ENCODE measurements at regions not wholly inside any gene's neighbourhood (a gene's known extent, or its start where the extent isn't known, plus 50 kb on each side); places are given as distances from the start of the nearest gene placed in this dataset.

DNA sequence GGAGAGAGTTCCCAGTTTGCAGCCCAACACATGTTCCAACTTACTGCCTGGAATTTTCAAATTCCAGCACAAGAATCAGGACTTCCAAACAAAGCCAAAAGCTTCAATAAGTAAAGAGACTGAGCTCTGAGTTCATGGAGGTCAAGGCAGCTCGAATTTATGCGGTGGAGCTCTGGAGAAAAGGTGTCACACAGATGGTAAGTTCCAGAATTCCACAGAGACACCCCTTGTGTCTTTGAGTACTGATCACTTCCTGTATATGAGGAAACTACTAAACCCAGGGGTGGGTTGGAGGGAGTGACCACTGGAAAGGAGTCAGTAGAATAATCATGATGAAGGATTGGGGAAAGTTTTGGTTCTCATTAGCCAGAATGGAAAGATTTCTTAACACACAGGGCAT lies 118.5 kb upstream of the GUCY1A1 start:
- Histone ChIP-seq H4K20me1 (replicated peaks; ENCODE audit: insufficient read depth) (no peaks in the 10 kb centered on the region; the same call in 1 of the 2 replicates), H3K79me2 (replicated peaks; ENCODE audit: insufficient read depth) (no peaks in the 10 kb centered on the region), H3F3A (replicated peaks; ENCODE audit: low read depth) (no peaks in the 10 kb centered on the region), H3K4me3 (no peak overlapping the region), H3K36me3 (ENCODE audit: insufficient read depth) (no peaks in the 10 kb centered on the region), H3K27ac (ENCODE audit: low read depth) (no peak overlapping the region), H2AFZ (peak overlapping the region; percentile 47; the same call in 1 of the 2 replicates), H3K4me1 (ENCODE audit: insufficient read depth) (no peaks in the 10 kb centered on the region; the same call in 1 of the 2 replicates), H3K9me2 (ENCODE audit: insufficient read depth) (no peaks in the 10 kb centered on the region), H3K27me3 (ENCODE audit: insufficient read depth) (no peaks in the 10 kb centered on the region), H3K4me2 (no peak overlapping the region)
- DNase-seq (ENCODE audit: low spot score) = no peak
- no peak overlapping the region for H3K4me3 Mint-ChIP-seq
- H3K4me1 Mint-ChIP-seq = peaks cover 8% of the 10 kb centered on the region
- peaks cover 20% of the 10 kb centered on the region for H3K9me3 Mint-ChIP-seq
- no peak overlapping the region for H3K27ac Mint-ChIP-seq
- H3K27me3 Mint-ChIP-seq (ENCODE audit: insufficient read depth, low read depth, poor library complexity) = no peaks in the 10 kb centered on the region
- TF ChIP-seq POLR2AphosphoS5 (IDR thresholded peaks at IDR 0.05; ENCODE audit: low read depth) = no peak
- ATAC-seq = no peak
- peaks cover 10% of the 10 kb centered on the region; the same call in 2 of the 3 replicates for H3K36me3 Mint-ChIP-seq (ENCODE audit: low read depth)

GRCh38 chr4:155546451-155546850 lies 120.2 kb upstream of the GUCY1A1 start:
- H4K20me1 ChIP-seq (replicated peaks; ENCODE audit: insufficient read depth) = no peaks in the 10 kb centered on the region; the same call in 1 of the 2 replicates
- no peak overlapping the region for H2AFZ ChIP-seq
- TF ChIP-seq NANOG (IDR thresholded peaks at IDR 0.05; ENCODE audit: borderline replicate concordance) (no peak), EZH2phosphoT487 (IDR thresholded peaks at IDR 0.05; ENCODE audit: unreplicated experiment) (no peak), POLR2AphosphoS5 (IDR thresholded peaks at IDR 0.05; ENCODE audit: low read depth) (no peak), REST (IDR thresholded peaks at IDR 0.05; ENCODE audit: unreplicated experiment) (no peak), ZNF331 (CRISPR knock-in tag; IDR thresholded peaks at IDR 0.05; ENCODE audit: low read depth) (no peak), ZNF462 (CRISPR knock-in tag; IDR thresholded peaks at IDR 0.05) (no peak), EZH2 (IDR thresholded peaks at IDR 0.05; ENCODE audit: low read depth, unreplicated experiment) (no peak), CREB1 (CRISPR knock-in tag; IDR thresholded peaks at IDR 0.05; ENCODE audit: low read depth) (no peak), JUNB (IDR thresholded peaks at IDR 0.05; ENCODE audit: unreplicated experiment) (no peak), ZNF114 (CRISPR knock-in tag; IDR thresholded peaks at IDR 0.05) (no peak)
- TF ChIP-seq, protein P1, sequence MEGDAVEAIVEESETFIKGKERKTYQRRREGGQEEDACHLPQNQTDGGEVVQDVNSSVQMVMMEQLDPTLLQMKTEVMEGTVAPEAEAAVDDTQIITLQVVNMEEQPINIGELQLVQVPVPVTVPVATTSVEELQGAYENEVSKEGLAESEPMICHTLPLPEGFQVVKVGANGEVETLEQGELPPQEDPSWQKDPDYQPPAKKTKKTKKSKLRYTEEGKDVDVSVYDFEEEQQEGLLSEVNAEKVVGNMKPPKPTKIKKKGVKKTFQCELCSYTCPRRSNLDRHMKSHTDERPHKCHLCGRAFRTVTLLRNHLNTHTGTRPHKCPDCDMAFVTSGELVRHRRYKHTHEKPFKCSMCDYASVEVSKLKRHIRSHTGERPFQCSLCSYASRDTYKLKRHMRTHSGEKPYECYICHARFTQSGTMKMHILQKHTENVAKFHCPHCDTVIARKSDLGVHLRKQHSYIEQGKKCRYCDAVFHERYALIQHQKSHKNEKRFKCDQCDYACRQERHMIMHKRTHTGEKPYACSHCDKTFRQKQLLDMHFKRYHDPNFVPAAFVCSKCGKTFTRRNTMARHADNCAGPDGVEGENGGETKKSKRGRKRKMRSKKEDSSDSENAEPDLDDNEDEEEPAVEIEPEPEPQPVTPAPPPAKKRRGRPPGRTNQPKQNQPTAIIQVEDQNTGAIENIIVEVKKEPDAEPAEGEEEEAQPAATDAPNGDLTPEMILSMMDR (conservative IDR thresholded peaks at IDR 0.05; ENCODE audit: low read depth in 2 of 2) = no peak
- H3K4me1 ChIP-seq (ENCODE audit: insufficient read depth) = no peaks in the 10 kb centered on the region
- Mint-ChIP-seq H3K9me3 (peaks cover 13% of the 10 kb centered on the region), H3K4me3 (no peak overlapping the region), H3K27ac (no peak overlapping the region), H3K36me3 (ENCODE audit: low read depth) (peaks cover 5% of the 10 kb centered on the region; the same call in 2 of the 3 replicates), H3K27me3 (ENCODE audit: insufficient read depth, low read depth, poor library complexity) (no peaks in the 10 kb centered on the region), H3K4me1 (no peaks in the 10 kb centered on the region; the same call in 2 of the 3 replicates)
- no peaks in the 10 kb centered on the region for H3K27me3 ChIP-seq (ENCODE audit: insufficient read depth)
- no peaks in the 10 kb centered on the region for H3K9me2 ChIP-seq (ENCODE audit: insufficient read depth)
- no peaks in the 10 kb centered on the region for H3K36me3 ChIP-seq (ENCODE audit: insufficient read depth)
- no peak overlapping the region for H3K27ac ChIP-seq (ENCODE audit: low read depth)
- ATAC-seq (no peak), DNase-seq (ENCODE audit: low spot score) (no peak)
- H3K4me2 ChIP-seq = no peak overlapping the region
- H3F3A ChIP-seq (replicated peaks; ENCODE audit: low read depth) = no peaks in the 10 kb centered on the region
- H3K79me2 ChIP-seq (replicated peaks; ENCODE audit: insufficient read depth) = no peaks in the 10 kb centered on the region
- H3K4me3 ChIP-seq = no peak overlapping the region

Measured in GM23338 (cell line).